ENCODE measurements at regions not wholly inside any gene's neighbourhood (a gene's known extent, or its start where the extent isn't known, plus 50 kb on each side); places are given as distances from the start of the nearest gene placed in this dataset.
"Not testable (repeated sequence)": the region's sequence is repeated elsewhere in the genome, so short reads cannot be mapped to it uniquely, and the experiment has no call there.

- not testable (repeated sequence) for DNase-seq (ENCODE audit: low read depth)
Observed at GRCh38 chr2:17193433-17193890, 324.8 kb downstream of the RAD51AP2 start.

GRCh38 chr2:17191223-17191622 lies 327.0 kb downstream of the RAD51AP2 start:
- DNase-seq (ENCODE audit: low read depth), result no peak

- DNase-seq (ENCODE audit: low read depth), result no peak
Observed at GRCh38 chr2:17190527-17190926, 327.7 kb downstream of the RAD51AP2 start.

GRCh38 chr2:17188721-17189120 lies 329.5 kb downstream of the RAD51AP2 start:
- DNase-seq (ENCODE audit: low read depth), result no peak

GRCh38 chr2:17184512-17184911 lies 333.7 kb downstream of the RAD51AP2 start:
- no peak for DNase-seq (ENCODE audit: low read depth)

GRCh38 chr2:17182399-17182798 lies 335.8 kb downstream of the RAD51AP2 start:
- DNase-seq (ENCODE audit: low read depth), result no peak

- DNase-seq (ENCODE audit: low read depth), result no peak
Observed at GRCh38 chr2:17181051-17181752, 337.0 kb downstream of the RAD51AP2 start.

GRCh38 chr2:17179145-17179808 lies 339.0 kb downstream of the RAD51AP2 start:
- no peak for DNase-seq (ENCODE audit: low read depth)

GRCh38 chr2:17177088-17177487 lies 341.2 kb downstream of the RAD51AP2 start:
- DNase-seq (ENCODE audit: low read depth), result no peak

- no peak for DNase-seq (ENCODE audit: low read depth)
Observed at GRCh38 chr2:17171446-17172049, 346.7 kb downstream of the RAD51AP2 start.

GRCh38 chr2:17166506-17166905 lies 351.7 kb downstream of the RAD51AP2 start:
- no peak for DNase-seq (ENCODE audit: low read depth)

GRCh38 chr2:17164550-17164949 lies 353.7 kb downstream of the RAD51AP2 start:
- DNase-seq (ENCODE audit: low read depth), result no peak

GRCh38 chr2:17163638-17164037 lies 354.6 kb downstream of the RAD51AP2 start:
- DNase-seq (ENCODE audit: low read depth), result no peak

GRCh38 chr2:17162713-17163112 lies 355.5 kb downstream of the RAD51AP2 start:
- no peak for DNase-seq (ENCODE audit: low read depth)

GRCh38 chr2:17160594-17160993 lies 357.6 kb downstream of the RAD51AP2 start:
- no peak for DNase-seq (ENCODE audit: low read depth)

GRCh38 chr2:17156086-17156485 lies 362.2 kb downstream of the RAD51AP2 start:
- no peak for DNase-seq (ENCODE audit: low read depth)

GRCh38 chr2:17149945-17150344 lies 368.3 kb downstream of the RAD51AP2 start:
- DNase-seq (ENCODE audit: low read depth), result no peak

GRCh38 chr2:17148407-17149145 lies 369.7 kb downstream of the RAD51AP2 start:
- no peak for DNase-seq (ENCODE audit: low read depth)

GRCh38 chr2:17146358-17146757 lies 371.9 kb downstream of the RAD51AP2 start:
- DNase-seq (ENCODE audit: low read depth), result no peak

GRCh38 chr2:17136877-17137276 lies 381.4 kb downstream of the RAD51AP2 start:
- DNase-seq (ENCODE audit: low read depth), result no peak

- DNase-seq (ENCODE audit: low read depth), result no peak
Observed at GRCh38 chr2:17136231-17136630, 382.0 kb downstream of the RAD51AP2 start.

GRCh38 chr2:17135619-17136018 lies 382.6 kb downstream of the RAD51AP2 start:
- no peak for DNase-seq (ENCODE audit: low read depth)

Measured in activated T-cell treated with anti-CD3 and anti-CD28 coated beads for 48 hours (primary cell).